ENCODE measurements at regions not wholly inside any gene's neighbourhood (a gene's known extent, or its start where the extent isn't known, plus 50 kb on each side); places are given as distances from the start of the nearest gene placed in this dataset.

DNA sequence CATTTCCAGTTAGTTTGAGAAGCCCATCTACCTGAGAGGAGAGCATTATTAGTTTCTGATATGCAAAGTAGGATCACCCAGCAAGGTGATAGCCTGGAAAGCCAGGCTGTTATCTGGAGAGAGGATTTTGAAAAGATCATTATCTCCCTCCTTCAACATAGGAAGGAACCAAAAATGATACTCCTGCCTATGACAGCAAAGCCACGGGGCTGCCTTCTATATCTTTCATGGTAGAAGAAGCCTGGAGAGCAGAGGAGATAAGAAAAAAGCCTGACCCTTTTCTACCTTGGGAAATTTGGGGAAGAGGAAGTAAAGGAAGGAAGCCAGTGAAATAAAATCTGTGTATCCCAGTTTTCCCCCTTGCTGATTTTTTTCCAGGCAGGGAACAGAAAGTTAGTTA is 205.5 kb downstream of the MFSD1 start:
- TF ChIP-seq, protein P1, sequence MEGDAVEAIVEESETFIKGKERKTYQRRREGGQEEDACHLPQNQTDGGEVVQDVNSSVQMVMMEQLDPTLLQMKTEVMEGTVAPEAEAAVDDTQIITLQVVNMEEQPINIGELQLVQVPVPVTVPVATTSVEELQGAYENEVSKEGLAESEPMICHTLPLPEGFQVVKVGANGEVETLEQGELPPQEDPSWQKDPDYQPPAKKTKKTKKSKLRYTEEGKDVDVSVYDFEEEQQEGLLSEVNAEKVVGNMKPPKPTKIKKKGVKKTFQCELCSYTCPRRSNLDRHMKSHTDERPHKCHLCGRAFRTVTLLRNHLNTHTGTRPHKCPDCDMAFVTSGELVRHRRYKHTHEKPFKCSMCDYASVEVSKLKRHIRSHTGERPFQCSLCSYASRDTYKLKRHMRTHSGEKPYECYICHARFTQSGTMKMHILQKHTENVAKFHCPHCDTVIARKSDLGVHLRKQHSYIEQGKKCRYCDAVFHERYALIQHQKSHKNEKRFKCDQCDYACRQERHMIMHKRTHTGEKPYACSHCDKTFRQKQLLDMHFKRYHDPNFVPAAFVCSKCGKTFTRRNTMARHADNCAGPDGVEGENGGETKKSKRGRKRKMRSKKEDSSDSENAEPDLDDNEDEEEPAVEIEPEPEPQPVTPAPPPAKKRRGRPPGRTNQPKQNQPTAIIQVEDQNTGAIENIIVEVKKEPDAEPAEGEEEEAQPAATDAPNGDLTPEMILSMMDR (IDR thresholded peaks at IDR 0.05; ENCODE audit: insufficient read depth, low read length, poor library complexity, severe bottlenecking) = no peak
- TF ChIP-seq EZH2phosphoT487 (conservative IDR thresholded peaks at IDR 0.05; ENCODE audit: low read length) = no peak

All from SU-DHL-6 (cell line).